H9 (cell line): ENCODE measurements at regions not wholly inside any gene's neighbourhood (a gene's known extent, or its start where the extent isn't known, plus 50 kb on each side); places are given as distances from the start of the nearest gene placed in this dataset.

Experiments
- DNase-seq: peaks from one replicate; pipeline ENCODE4 v3.0.0-alpha.2; 2017
- H2AFZ ChIP-seq: one replicate; pipeline ENCODE4 v1.6.1; 2013; ENCODE audit warnings: mild to moderate bottlenecking, low read length, control low read depth, moderate library complexity
- H2AK5ac ChIP-seq: 2 replicates; pipeline ENCODE4 v1.6.1; 2013; ENCODE audit warnings: low read length, control low read depth, mixed read lengths; ENCODE audit not compliant: insufficient read length
- H2BK120ac ChIP-seq: one replicate; pipeline ENCODE4 v1.6.1; 2013; ENCODE audit warnings: low read depth, mild to moderate bottlenecking, low read length, control low read depth, inconsistent platforms; ENCODE audit not compliant: poor library complexity, severe bottlenecking
- H2BK12ac ChIP-seq: 2 replicates; pipeline ENCODE4 v1.6.1; 2013; ENCODE audit warnings: low read length, control low read depth, mixed read lengths, low read depth; ENCODE audit not compliant: insufficient read length
- H2BK15ac ChIP-seq: 2 replicates; pipeline ENCODE4 v1.6.1; 2013; ENCODE audit warnings: low read depth, low read length, control low read depth
- H2BK20ac ChIP-seq: one replicate; pipeline ENCODE4 v1.6.1; 2013; ENCODE audit warnings: low read depth, mild to moderate bottlenecking, low read length, control low read depth, inconsistent platforms; ENCODE audit not compliant: poor library complexity, severe bottlenecking
- H2BK5ac ChIP-seq: 2 replicates; pipeline ENCODE4 v1.6.1; 2013; ENCODE audit warnings: low read length, control low read depth, mixed read lengths; ENCODE audit not compliant: insufficient read length
- H3K14ac ChIP-seq: 2 replicates; pipeline ENCODE4 v1.6.1; 2013; ENCODE audit warnings: low read length, control low read depth; ENCODE audit not compliant: insufficient read depth
- H3K18ac ChIP-seq: 2 replicates; pipeline ENCODE4 v1.6.1; 2013; ENCODE audit warnings: low read depth, mild to moderate bottlenecking, mixed read lengths, low read length, control low read depth; ENCODE audit not compliant: insufficient read length
- H3K23ac ChIP-seq: 2 replicates; pipeline ENCODE4 v1.6.1; 2013; ENCODE audit warnings: low read length, control low read depth, mixed read lengths, low read depth; ENCODE audit not compliant: insufficient read length
- H3K23me2 ChIP-seq: 2 replicates; pipeline ENCODE4 v1.6.1; 2013; ENCODE audit warnings: low read depth, mild to moderate bottlenecking, mixed read lengths, low read length, control low read depth; ENCODE audit not compliant: insufficient read length, poor library complexity, severe bottlenecking
- H3K27ac ChIP-seq: 2 replicates; pipeline ENCODE4 v1.5.1; 2013; ENCODE audit warnings: low read length, control low read depth, mixed read lengths, low read depth; ENCODE audit not compliant: insufficient read length
- H3K27me3 ChIP-seq: 2 replicates; pipeline ENCODE4 v1.6.1; 2013; ENCODE audit warnings: low read length, control low read depth, inconsistent platforms; ENCODE audit not compliant: insufficient read depth
- H3K4ac ChIP-seq: 2 replicates; pipeline ENCODE4 v1.6.1; 2013; ENCODE audit warnings: low read depth, mild to moderate bottlenecking, control low read depth, inconsistent platforms, low read length, moderate library complexity
- H3K4me1 ChIP-seq: 2 replicates; pipeline ENCODE4 v1.6.1; 2013; ENCODE audit warnings: low read length, control low read depth, inconsistent platforms; ENCODE audit not compliant: insufficient read depth
- H3K4me2 ChIP-seq: 2 replicates; pipeline ENCODE4 v1.6.1; 2013; ENCODE audit warnings: low read length, control low read depth, mixed read lengths; ENCODE audit not compliant: insufficient read length, insufficient read depth
- H3K56ac ChIP-seq: 2 replicates; pipeline ENCODE4 v1.6.1; 2013; ENCODE audit warnings: low read depth, mild to moderate bottlenecking, mixed read lengths, low read length, control low read depth; ENCODE audit not compliant: insufficient read length
- H3K79me1 ChIP-seq: 2 replicates; pipeline ENCODE4 v1.6.1; 2013; ENCODE audit warnings: low read depth, mild to moderate bottlenecking, moderate library complexity, low read length, control low read depth, inconsistent platforms; ENCODE audit not compliant: insufficient read depth, poor library complexity, severe bottlenecking
- H3K79me2 ChIP-seq: 2 replicates; pipeline ENCODE4 v1.6.1; 2013; ENCODE audit warnings: low read length, control low read depth, inconsistent platforms; ENCODE audit not compliant: insufficient read depth
- H3K9ac ChIP-seq: 2 replicates; pipeline ENCODE4 v1.6.1; 2013; ENCODE audit warnings: low read length, control low read depth, mixed read lengths; ENCODE audit not compliant: insufficient read length; ENCODE audit errors: extremely low read depth
- H3K9me3 ChIP-seq: one replicate; pipeline ENCODE4 v1.6.1; 2013; ENCODE audit warnings: low read depth, low read length, inconsistent platforms; ENCODE audit not compliant: control insufficient read depth
- H3T11ph ChIP-seq: one replicate; pipeline ENCODE4 v1.6.1; 2013; ENCODE audit warnings: mild to moderate bottlenecking, low read length, control low read depth, inconsistent platforms
- H4K20me1 ChIP-seq: one replicate; pipeline ENCODE4 v1.6.1; 2013; ENCODE audit not compliant: control insufficient read depth, insufficient read length, insufficient read depth
- H4K5ac ChIP-seq: 2 replicates; pipeline ENCODE4 v1.6.1; 2013; ENCODE audit warnings: low read depth, mild to moderate bottlenecking, mixed read lengths, low read length, control low read depth; ENCODE audit not compliant: insufficient read length
- H4K8ac ChIP-seq: replicated peaks from 2 replicates; pipeline ENCODE4 v1.6.1; 2013; ENCODE audit warnings: low read length, control low read depth, mixed read lengths, low read depth; ENCODE audit not compliant: insufficient read length
- H4K91ac ChIP-seq: 2 replicates; pipeline ENCODE4 v1.6.1; 2013; ENCODE audit warnings: low read depth, mild to moderate bottlenecking, moderate library complexity, mixed read lengths, low read length, control low read depth; ENCODE audit not compliant: insufficient read length
- H3K27ac Mint-ChIP-seq, 3 experiments: 2 replicates in 2 of 3; 3 replicates in 1 of 3; pipeline ENCODE4 v1.8.0; 2020 to 2021; ENCODE audit warnings: mixed read lengths in 3 of 3, mild to moderate bottlenecking in 1 of 3, moderate library complexity in 1 of 3
- H3K27me3 Mint-ChIP-seq: 2 replicates; pipeline ENCODE4 v1.8.0; 2021; ENCODE audit warnings: low read depth, mild to moderate bottlenecking, moderate library complexity, mixed read lengths
- H3K36me3 Mint-ChIP-seq, 3 experiments: 2 replicates in 2 of 3; 3 replicates in 1 of 3; pipeline ENCODE4 v1.8.0; 2020 to 2021; ENCODE audit warnings: low read depth in 3 of 3, mixed read lengths in 3 of 3; ENCODE audit not compliant: insufficient read depth in 1 of 3
- H3K4me1 Mint-ChIP-seq, 2 experiments: 2 replicates each; pipeline ENCODE4 v1.8.0; 2020; ENCODE audit warnings: mixed read lengths in 2 of 2
- H3K4me3 Mint-ChIP-seq, 2 experiments: 2 replicates in 1 of 2; 3 replicates in 1 of 2; pipeline ENCODE4 v1.8.0; 2020 to 2021; ENCODE audit warnings: mild to moderate bottlenecking in 2 of 2, mixed read lengths in 2 of 2, moderate library complexity in 1 of 2
- H3K9me3 Mint-ChIP-seq, 2 experiments: 2 replicates in 1 of 2; 3 replicates in 1 of 2; pipeline ENCODE4 v1.8.0; 2020; ENCODE audit warnings: mild to moderate bottlenecking in 2 of 2, mixed read lengths in 2 of 2, moderate library complexity in 1 of 2
- CTCF ChIP-seq: fragments of 200-600 bp; sonication (generic); conservative IDR thresholded peaks from 3 replicates; pipeline ENCODE4 v1.8.0; 2021; ENCODE audit warnings: antibody characterized with exemption, mild to moderate bottlenecking
- WGBS: extraction: QIAGEN DNeasy Blood & Tissue Kit; methylation state at CpG from one replicate; pipeline ENCODE4 v1.1.7; 2013; ENCODE audit warnings: missing lambda C conversion rate, low lambda C conversion rate, mixed read lengths; ENCODE audit not compliant: insufficient read length; ENCODE audit errors: extremely low coverage; 5-methylcytosine and 5-hydroxymethylcytosine counted together

GRCh38 chr7:156334636-156335035 lies 305.9 kb upstream of the RNF32 start:
- no peak for TF ChIP-seq CTCF
- Histone ChIP-seq H2BK120ac (no peak overlapping the region), H3K79me2 (no peaks in the 10 kb centered on the region), H4K5ac (no peak overlapping the region), H3K9ac (no peak overlapping the region), H2AFZ (no peak overlapping the region), H3K9me3 (no peaks in the 10 kb centered on the region), H2BK15ac (no peak overlapping the region), H3K4me1 (no peaks in the 10 kb centered on the region), H3K4ac (no peak overlapping the region), H3K56ac (no peak overlapping the region), H2BK20ac (no peak overlapping the region), H4K8ac (no peak overlapping the region), H2BK12ac (no peak overlapping the region), H4K91ac (no peak overlapping the region), H3T11ph (no peak overlapping the region), H2BK5ac (no peak overlapping the region), H4K20me1 (no peaks in the 10 kb centered on the region), H3K27ac (no peak overlapping the region), H2AK5ac (no peak overlapping the region), H3K27me3 (no peaks in the 10 kb centered on the region), H3K23ac (no peak overlapping the region), H3K18ac (no peak overlapping the region), H3K23me2 (no peaks in the 10 kb centered on the region), H3K14ac (no peak overlapping the region), H3K4me2 (no peak overlapping the region), H3K79me1 (no peaks in the 10 kb centered on the region)
- Mint-ChIP-seq H3K27ac (no peak overlapping the region), H3K9me3 (peaks cover 0 to 9% of the 10 kb centered on the region in 2 experiments; a peak in 1 of 5 replicates), H3K36me3 (no peaks in the 10 kb centered on the region; a peak in 1 of 7 replicates), H3K27me3 (peaks cover 5% of the 10 kb centered on the region; the same call in 1 of the 2 replicates), H3K4me1 (peaks cover 2 to 7% of the 10 kb centered on the region in 2 experiments; a peak in 3 of 4 replicates), H3K4me3 (no peak overlapping the region)
- DNase-seq = no peak
- WGBS = no CpG with 5 or more reads among the region's 5 CpGs
